ENCODE measurements at regions not wholly inside any gene's neighbourhood (a gene's known extent, or its start where the extent isn't known, plus 50 kb on each side); places are given as distances from the start of the nearest gene placed in this dataset.

GRCh38 chr1:190711069-190711468, 233.4 kb upstream of the BRINP3 start:
- no peaks in the 10 kb centered on the region for H3K36me3 ChIP-seq (ENCODE audit: control insufficient read depth in 2 of 2, insufficient read depth in 2 of 2, low read length in 1 of 2)
- no TSS peak for BruUV-seq (replicated peaks)
- H2AFZ ChIP-seq (ENCODE audit: control insufficient read depth, low read depth, low read length) = no peak overlapping the region
- TF ChIP-seq CHD1 (IDR thresholded peaks at IDR 0.05; ENCODE audit: low read depth, low read length) (no peak), POLR2AphosphoS5 (IDR thresholded peaks at IDR 0.05; ENCODE audit: low read length) (no peak), YY1 (IDR thresholded peaks at IDR 0.05; ENCODE audit: low read depth, low read length) (no peak), ZNF622 (IDR thresholded peaks at IDR 0.05) (no peak), ZSCAN29 (IDR thresholded peaks at IDR 0.05) (no peak), GABPA (IDR thresholded peaks at IDR 0.05; ENCODE audit: low read depth) (no peak), ATF3 (IDR thresholded peaks at IDR 0.05; ENCODE audit: borderline replicate concordance, extremely low read depth, low read depth, low read length) (no peak), BACH1 (IDR thresholded peaks at IDR 0.05; ENCODE audit: borderline replicate concordance) (no peak), ZNF24 (IDR thresholded peaks at IDR 0.05) (no peak), HSF1 (IDR thresholded peaks at IDR 0.05; ENCODE audit: low read depth, low read length) (no peak)
- no peaks in the 10 kb centered on the region for H3K4me1 ChIP-seq (ENCODE audit: control insufficient read depth, insufficient read depth, low read length)
- RAD21 ChIA-PET (ENCODE audit: unreplicated experiment) = no interaction called here
- FAIRE-seq = no peak
- no peak for ATAC-seq
- no peaks in the 10 kb centered on the region for H3K9me3 ChIP-seq (replicated peaks; ENCODE audit: control insufficient read depth, insufficient read depth, low read length)
- CTCF ChIA-PET = interaction anchor here (0.8 kb wide), 1 partner anchor 32 kb away, joined by 3 read pairs; no protein-coding TSS in a partner anchor
- SMC1A ChIA-PET (ENCODE audit: uncharacterized antibody, unreplicated experiment) = no interaction called here
- H3K27ac ChIP-seq (ENCODE audit: control insufficient read depth, insufficient read depth) = no peak overlapping the region
- H3K4me2 ChIP-seq (ENCODE audit: control insufficient read depth, insufficient read depth) = no peak overlapping the region
- no peaks in the 10 kb centered on the region for H4K20me1 ChIP-seq (ENCODE audit: control insufficient read depth, insufficient read depth)
- in situ Hi-C loops (cut with MboI) = no loop called here
- POLR2A ChIA-PET = no interaction called here
- H3K9ac ChIP-seq (ENCODE audit: control insufficient read depth, insufficient read depth, low read length) = no peak overlapping the region
- no peaks in the 10 kb centered on the region for H3K79me2 ChIP-seq (ENCODE audit: control insufficient read depth, insufficient read depth, low read length)
- no peak overlapping the region for H3K4me3 ChIP-seq
- DNase-seq (ENCODE audit: low read depth, low spot score) = no peak
- H3K27me3 ChIP-seq (replicated peaks in 1 of 2; ENCODE audit: control insufficient read depth in 2 of 2, insufficient read depth in 2 of 2, low read length in 1 of 2) = no peaks in the 10 kb centered on the region
- intact Hi-C loops (cut with micrococcal nuclease; ENCODE audit: unreplicated experiment) = no loop called here

Measured in GM12878 (cell line).